Body of pancreas (tissue), 4 donors: ENCODE measurements at regions not wholly inside any gene's neighbourhood (a gene's known extent, or its start where the extent isn't known, plus 50 kb on each side); places are given as distances from the start of the nearest gene placed in this dataset.

Source experiments
- CTCF ChIP-seq, 7 experiments: fragments of 450-650 bp in 4 of 7; fragments of 200-600 bp in 3 of 7; sonication (generic) in 3 of 7; IDR thresholded peaks; one replicate each; pipeline ENCODE4 v1.5.1; 2016 to 2019; ENCODE audit warnings: antibody characterized with exemption in 7 of 7
- POLR2A ChIP-seq, 3 donors: fragments of 450-650 bp; IDR thresholded peaks; one replicate each; pipeline ENCODE4 v1.6.1; 2016; ENCODE audit warnings: antibody characterized with exemption in 3 of 3, mild to moderate bottlenecking in 2 of 3

DNA sequence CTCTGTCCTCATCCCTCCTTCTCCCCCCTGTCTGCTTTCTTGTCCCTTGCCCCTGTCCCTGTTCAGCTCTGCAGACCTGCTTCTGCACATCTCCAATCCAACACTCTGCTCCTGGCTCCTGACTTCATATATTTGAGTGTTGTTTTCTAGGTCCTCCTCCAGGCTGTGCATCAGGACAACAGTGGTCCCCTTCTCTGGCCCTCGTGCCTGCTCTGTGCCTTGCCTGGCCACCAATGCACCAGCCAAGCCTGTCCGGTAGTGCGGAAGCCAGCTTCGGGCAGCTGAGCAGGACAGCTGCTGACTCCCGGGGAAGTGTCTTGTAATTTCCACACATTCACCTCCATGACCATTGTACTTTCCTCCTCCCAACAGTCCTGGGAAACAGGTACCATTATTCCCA lies 203.4 kb upstream of the RAB4A start:
- no peak for TF ChIP-seq POLR2A (IDR thresholded peaks at IDR 0.05)
- TF ChIP-seq CTCF (IDR thresholded peaks at IDR 0.05), result no peak
